ENCODE measurements at regions not wholly inside any gene's neighbourhood (a gene's known extent, or its start where the extent isn't known, plus 50 kb on each side); places are given as distances from the start of the nearest gene placed in this dataset.
A peak's percentile ranks its signal among the peaks of the same experiment; 100 is the strongest.

- no peak for DNase-seq (ENCODE audit: extremely low read depth, low read depth)
These were observed 87.3 kb downstream of the TMEM100 start for GRCh38 chr17:55635253-55635914.

DNA sequence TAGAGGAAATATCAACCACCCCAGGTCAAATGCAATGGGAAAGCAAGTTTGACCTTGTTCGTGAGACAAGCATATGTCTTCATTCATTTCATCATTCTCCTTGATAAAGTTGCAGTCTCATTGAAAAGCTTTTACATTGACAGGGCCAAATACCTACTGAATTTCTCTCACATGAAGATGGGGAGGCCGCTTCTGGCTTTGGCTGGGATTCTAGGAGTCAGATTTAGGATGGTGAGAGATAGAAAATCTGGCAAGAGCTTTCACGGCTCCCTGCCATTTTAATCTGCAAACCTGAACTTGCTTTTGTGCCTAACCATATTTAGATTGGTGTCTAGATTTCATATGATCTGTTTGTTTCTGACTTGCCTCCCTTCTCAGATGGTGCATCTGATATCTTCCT lies 88.0 kb downstream of the TMEM100 start:
- DNase-seq (ENCODE audit: extremely low read depth, low read depth) = no peak

DNA sequence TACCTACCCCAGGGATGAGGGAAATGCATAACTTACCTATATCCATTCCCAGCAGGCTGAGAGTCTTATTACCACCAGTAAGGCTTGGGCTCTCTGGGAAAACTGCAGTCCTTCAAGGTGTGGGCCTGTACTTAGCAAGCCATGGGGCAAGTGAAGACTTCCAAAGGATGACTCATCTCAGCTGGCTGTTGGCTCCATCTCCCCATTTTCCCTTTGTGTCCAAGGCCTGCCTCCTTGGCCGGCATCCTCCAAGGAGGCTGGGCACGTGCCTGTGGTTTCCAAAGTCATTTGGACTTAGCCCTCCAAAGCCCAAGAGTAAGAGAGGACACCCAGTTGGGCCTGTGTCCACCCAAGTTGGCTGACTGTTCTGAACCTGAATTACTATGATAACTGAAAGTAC lies 89.8 kb downstream of the TMEM100 start:
- DNase-seq (ENCODE audit: extremely low read depth, low read depth) = no peak

DNA sequence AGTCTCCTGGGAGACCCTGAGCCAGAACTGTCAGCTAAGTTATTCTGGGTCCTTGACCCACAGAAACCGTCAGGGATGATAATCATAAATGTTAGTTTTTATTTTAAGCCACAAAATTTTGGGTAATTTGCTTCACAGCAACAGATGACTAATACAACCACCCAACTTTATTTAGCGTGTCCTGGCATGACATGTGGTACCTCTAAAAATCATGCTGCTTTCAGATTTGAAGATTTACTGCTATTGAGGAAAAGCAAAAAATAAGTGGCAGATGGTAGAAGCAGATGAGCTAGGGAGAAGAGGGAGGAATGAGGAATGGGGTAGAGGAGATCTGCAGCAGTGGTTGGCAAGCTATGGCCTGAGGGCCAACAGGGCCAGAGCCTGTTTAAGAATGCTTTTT lies 90.4 kb downstream of the TMEM100 start:
- DNase-seq (ENCODE audit: extremely low read depth, low read depth) = no peak

DNA sequence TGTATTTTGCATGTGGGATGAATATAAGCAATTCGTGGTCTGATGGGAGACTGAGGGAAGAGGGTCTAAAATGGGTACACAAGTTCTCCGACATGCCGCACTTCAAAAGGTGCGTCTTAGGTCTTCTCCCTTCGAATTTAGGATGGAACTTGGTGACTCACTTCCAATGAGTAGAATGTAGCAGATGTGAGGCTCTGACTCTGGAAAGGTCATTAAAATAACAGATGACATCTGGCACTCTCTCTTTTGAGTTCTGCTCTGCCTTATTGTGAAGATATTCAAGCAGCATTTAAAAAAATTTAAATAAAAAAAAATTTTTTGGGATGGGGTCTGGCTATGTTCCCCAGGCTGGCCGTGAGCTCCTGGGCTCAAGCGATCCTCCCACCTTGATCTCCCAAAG lies 92.7 kb downstream of the TMEM100 start:
- DNase-seq (ENCODE audit: extremely low read depth, low read depth) = no peak

DNA sequence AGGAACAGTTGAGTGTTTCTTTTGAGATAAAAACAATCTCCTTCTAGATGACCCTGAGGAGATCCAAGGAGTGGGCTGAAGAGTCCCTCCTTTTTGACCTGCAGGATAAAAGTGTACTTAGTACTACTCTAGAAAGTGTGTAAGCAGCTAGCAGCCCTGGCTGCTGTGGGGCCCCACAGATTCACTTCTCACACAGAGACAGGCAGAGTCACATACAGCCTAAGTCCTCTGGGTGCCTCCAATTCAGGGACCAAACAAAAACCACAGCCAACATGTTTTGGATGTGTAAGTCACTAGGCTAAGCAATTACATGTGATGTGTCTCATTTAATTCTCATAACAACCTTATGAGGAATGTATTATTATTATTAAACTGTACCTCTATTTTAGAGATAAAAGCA lies 97.1 kb downstream of the TMEM100 start:
- DNase-seq (ENCODE audit: extremely low read depth, low read depth) = no peak

GRCh38 chr17:55624772-55625433 lies 97.8 kb downstream of the TMEM100 start:
- DNase-seq (ENCODE audit: extremely low read depth, low read depth) = no peak

DNA sequence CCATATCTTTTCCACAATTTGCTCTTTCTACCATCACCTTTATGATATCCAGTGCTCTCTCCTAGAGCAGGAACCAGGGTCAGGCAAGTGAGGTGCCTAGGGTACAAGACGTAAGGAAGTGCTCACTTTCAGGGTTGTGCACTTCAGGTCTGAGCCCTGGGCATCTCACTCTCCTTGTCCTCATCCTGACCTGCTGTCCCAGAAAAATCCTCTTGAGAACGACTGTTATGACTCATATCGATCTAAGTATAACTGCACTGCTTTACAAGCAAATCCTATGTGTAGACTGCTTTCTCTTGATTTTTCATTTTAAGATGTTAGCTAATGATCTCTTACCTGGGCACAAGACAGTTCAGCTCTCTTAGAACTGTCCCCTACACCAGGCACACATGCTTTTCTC lies 100.1 kb downstream of the TMEM100 start:
- no peak for DNase-seq (ENCODE audit: extremely low read depth, low read depth)

GRCh38 chr17:55620945-55621344 lies 101.7 kb downstream of the TMEM100 start:
- DNase-seq (ENCODE audit: extremely low read depth, low read depth) = no peak

DNA sequence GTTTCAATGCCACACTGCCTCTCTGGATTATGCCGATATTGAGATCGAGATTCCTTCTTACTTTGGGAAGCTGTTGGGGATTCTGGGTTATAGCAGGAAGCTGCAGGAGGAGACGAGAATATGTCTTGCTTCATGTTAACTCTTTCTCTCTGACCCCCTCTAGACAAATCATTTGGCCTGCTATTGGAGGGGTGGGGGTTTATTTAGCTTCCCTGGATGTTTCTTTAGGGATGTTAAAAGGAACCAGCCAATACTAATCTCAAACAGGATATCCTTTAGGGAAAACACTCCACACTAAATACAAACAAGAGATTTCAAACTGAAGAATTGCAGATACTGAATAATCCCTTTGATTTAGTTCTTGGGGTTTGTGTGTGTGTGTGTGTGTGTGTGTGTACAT lies 102.6 kb downstream of the TMEM100 start:
- DNase-seq (ENCODE audit: extremely low read depth, low read depth) = no peak

GRCh38 chr17:55617441-55617840 lies 105.2 kb downstream of the TMEM100 start:
- DNase-seq (ENCODE audit: extremely low read depth, low read depth) = no peak

- DNase-seq (ENCODE audit: extremely low read depth, low read depth) = no peak
These were observed 102.8 kb upstream of the SMIM36 start for GRCh38 chr17:55614061-55614460.

- DNase-seq (ENCODE audit: extremely low read depth, low read depth) = no peak
These were observed 101.5 kb upstream of the SMIM36 start for GRCh38 chr17:55612691-55613141.

GRCh38 chr17:55607731-55608341 lies 96.6 kb upstream of the SMIM36 start:
- peak; percentile 25 for DNase-seq (ENCODE audit: extremely low read depth, low read depth)

- no peak for DNase-seq (ENCODE audit: extremely low read depth, low read depth)
These were observed 95.2 kb upstream of the SMIM36 start for GRCh38 chr17:55606488-55606815.

DNA sequence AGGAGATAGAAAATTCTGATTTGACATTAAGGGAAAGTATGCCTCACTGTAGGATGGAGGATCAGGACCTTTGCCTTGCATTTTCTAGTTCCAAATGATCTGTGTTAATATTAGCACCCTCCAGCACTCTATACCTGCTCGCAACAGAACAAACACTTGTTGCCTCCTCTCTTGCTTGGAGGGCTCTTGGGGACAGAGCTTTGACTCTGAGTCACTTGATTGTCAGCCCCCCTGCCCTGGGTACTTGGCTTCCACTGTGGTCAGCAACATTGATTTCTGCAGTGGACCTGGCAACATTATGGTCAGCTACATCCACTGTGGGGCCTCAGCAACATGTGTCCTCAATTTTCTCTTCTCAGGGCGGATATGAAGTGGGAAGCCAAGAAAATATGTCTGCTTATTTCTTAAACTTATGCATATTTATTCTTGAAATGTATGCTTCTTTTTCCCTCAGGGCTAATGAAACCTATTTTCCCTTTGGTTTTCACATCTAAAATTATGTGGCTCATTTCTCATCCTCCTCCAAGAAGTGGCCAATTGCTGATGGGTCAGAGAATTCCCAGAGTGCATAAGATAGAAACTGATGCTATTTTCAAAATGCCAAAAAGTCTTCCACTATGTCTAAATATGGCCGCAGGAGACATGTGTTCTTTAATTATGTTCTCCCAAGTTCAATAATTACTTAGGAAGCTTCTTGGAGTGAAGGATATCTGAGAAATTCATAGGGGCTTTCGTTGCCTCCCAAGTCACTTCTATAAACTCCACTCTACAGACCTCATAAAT lies 94.6 kb upstream of the SMIM36 start:
- no peak for DNase-seq (ENCODE audit: extremely low read depth, low read depth)

DNA sequence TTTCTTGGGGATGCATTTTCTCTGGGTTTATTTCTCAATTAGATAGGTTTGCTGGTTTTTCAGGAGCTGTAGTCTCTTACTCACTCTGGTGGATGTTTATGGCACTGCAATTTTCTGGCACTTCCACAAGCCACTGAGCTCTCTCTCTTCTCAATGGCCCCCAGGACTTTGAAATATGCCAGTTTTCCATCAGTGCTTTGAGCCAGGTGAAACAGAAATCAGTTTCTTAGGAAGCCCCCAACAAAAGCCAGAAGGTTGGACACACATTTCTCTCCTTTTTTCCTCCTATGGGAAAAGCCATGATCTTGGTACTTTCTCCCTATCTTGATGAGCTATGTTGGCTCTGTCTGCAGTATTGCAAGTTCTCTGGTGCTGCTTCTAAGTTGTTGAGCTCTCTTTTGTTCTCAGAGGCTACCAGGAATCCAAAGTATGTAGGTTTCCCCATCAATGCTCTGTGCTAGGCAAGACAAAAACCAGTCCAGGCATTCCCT lies 90.7 kb upstream of the SMIM36 start:
- DNase-seq (ENCODE audit: extremely low read depth, low read depth) = peak; percentile 42

DNA sequence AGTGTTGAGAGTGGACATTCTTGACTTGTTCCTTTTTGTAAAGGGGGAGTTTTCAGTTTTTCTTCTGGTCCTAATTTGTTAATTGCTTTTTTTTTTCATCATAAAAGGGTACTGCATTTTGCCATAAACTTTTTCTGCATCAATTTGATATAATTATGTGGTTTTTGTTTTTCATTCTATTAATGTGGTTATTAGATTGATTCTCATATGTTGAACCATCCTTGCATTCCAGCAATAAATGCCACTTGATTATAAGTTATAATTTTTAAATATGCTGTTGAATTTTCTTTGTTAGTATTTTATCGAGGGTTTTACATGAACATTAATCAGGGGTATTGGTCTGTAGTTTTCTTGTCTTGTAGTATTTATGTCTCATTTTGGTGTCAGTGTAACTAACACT lies 87.2 kb upstream of the SMIM36 start:
- no peak for DNase-seq (ENCODE audit: extremely low read depth, low read depth)

DNA sequence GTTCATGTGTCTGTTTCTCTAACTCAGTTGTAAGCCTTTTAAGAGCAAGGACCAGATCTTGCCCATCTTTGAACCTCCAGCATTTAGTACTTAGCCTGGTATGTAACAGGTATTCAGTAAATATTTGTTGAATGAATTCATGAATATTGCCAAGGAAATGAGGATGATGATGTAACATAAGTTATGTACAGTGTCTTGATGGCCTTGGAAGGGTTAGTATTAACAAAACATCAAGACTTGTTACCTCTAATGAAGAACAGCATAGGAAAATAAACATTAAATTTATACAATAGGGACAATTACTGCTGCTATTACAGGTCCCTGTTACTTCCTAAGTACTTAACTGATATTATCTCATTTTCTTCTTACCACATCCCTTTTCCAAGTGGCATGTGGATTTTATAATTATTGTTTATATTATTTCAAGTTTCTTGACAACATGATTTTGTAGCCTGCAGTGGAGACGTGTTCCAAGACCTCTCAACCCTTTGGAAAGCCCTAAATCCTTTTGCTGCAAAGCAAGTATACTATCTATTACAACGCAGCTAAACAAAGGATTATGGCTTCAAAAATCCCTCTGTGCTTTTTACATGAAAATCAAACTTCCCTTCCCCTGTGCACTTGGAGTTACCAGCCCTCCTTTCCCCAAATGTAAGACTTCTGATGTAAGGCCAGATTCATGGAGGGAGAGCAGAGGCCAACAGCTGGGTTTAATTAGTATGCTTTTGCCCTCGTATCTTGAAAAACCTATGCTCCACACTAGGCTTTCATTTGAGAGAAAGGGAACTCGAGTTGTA lies 77.4 kb upstream of the SMIM36 start:
- DNase-seq (ENCODE audit: extremely low read depth, low read depth) = no peak

GRCh38 chr17:55587608-55588139 lies 76.4 kb upstream of the SMIM36 start:
- no peak for DNase-seq (ENCODE audit: extremely low read depth, low read depth)

All from NCI-H460 (cell line).